GM21528 (cell line): ENCODE measurements at regions not wholly inside any gene's neighbourhood (a gene's known extent, or its start where the extent isn't known, plus 50 kb on each side); places are given as distances from the start of the nearest gene placed in this dataset.

Source experiments
- ATAC-seq: cut with Tn5 transposase; IDR thresholded peaks from one replicate; pipeline ENCODE4 v1.9.1; 2021; ENCODE audit warnings: mild to moderate bottlenecking, moderate library complexity; ENCODE audit not compliant: unreplicated experiment, low FRiP score

- no peak for ATAC-seq
Measured at GRCh38 chr10:113319479-113319878, 233.4 kb upstream of the HABP2 start.

DNA sequence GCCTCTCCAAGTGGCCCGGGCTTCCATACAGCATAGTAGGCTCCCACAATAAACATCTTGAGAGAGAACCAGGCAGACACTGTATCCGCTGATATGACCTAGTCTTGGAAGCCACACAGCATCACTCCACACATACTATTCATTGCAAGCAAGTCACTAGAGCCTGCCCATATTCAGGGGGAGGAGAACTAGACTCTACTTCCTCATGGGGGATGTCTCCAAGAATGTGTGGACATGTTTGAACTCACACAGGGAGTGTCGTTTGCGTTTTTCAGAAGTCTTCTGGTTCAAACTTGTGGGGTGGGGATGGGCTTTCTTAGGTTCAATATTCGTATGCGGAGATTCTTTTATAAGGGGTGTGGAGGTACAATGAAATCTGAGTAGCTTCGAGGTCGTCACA lies 232.6 kb upstream of the HABP2 start:
- ATAC-seq = no peak

DNA sequence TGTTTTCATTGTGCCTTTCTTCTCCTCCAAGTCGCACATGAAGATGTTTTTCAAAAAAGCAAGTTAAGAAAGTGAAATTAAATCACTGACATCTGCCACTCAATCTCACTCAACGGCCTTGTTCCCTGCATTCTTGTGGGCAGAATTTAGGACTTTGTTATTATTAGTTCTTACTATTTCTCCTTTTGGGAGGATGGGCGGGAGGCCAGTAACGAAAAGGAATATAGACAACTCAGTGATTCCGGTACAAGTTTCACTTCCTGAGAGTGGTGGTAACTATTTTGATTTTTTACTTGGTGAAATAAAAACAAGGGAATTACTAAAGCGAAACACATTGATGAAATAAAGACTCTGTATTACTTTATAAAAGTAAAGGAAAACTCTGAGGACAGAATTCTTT lies 231.9 kb upstream of the HABP2 start:
- no peak for ATAC-seq

DNA sequence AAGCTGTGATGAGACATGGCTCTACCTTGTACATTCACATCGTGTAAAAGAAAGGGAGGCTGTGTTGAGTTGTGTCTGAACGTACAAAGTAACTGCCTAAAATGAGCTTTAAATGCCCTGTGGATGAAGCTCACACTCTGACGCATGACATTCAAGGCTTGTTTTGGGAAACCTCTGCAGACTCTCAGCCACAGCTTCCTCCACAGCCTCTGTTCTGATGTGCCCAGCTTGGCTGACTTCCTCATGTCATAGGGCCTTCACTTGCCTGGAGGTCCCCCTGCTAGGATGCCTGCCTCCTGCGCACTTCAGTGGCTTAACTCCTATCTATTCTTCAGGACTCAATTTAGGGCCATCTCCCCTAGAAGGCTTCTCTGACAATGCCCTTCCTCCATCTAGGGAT lies 230.0 kb upstream of the HABP2 start:
- no peak for ATAC-seq

DNA sequence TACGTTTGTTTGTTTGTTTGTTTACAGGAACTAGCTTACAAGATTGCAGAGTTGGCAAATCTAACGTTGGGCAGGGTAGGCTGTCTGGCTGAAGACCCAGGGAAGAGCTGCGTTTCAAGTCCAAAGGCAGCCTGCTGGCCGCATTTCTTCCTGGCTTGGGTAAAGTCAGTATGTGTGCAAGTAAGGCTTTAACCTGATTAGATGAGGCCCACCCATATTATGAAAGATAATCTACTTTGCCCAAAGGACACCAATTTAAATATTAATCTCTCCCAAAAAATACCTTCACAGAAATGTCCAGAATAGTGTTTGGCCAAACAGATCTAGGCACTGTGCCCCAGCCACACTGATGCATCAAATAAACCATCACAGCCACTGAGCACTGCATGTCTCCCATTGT lies 228.9 kb upstream of the HABP2 start:
- no peak for ATAC-seq

DNA sequence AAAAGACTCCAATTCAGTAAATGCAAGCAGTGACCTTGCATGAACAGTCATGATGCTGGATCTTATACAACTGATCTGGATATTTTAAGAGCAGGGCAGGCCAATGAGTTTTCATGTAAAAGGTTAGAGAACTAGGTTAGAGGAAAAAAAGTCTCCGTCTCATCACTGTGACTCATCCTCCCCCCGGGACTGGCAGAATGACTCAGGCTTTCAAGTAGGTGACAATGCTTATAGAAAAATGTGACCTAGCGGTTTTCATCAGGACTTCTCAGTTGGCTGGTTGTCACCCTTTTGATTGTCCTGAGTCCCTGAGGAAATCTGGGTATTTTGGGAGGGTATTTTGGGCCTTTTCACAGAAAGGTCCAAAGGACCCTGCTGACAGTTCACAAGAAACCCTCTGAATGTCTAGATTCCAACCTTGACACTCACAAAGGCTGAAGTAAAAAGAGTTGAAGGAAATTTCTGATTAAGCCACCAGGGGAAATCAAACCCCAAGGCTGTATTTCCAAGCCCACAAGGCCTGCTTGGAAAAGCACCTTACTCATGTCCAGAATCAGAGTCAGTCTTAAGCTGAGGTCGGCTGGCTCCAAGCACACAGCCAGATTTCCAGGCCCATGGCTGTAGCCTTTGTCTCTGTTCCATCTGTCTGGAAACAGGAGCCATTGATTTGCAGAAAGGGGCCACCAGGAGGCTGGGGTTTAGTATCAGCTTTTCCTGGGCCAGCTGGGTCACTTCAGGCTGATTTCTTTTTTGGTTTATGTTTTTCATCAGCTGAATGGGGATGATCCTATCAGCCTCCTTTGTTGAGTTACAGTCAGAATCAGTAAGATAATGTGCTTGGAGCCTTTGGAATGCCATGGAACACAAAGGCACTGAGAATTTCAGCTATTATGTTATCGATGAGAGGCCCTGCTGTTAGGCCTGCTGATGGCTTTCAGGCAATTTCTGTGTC lies 226.4 kb upstream of the HABP2 start:
- ATAC-seq = peak; percentile 78

DNA sequence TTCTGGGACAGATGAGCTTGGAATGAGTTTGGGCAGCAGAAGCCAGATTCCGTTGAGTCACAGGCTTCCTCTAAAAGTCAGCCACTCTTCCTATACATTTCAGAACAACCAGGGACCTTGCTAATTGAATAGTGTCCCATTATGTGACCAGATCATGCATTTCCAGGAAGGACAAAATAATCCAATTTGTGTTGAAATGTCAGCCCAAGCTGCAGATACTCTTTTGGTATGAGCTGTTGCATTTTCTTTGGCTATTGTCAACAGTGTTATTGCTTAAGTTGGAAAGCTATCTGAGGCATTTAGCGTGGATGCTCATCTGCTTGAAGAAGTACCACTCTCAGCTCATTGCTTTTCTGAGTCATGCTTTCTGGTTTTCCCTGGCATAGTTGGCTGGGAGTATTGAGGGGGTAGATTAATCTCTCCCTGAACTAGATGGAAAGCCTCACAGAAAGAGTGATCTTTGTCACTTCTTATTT lies 223.7 kb upstream of the HABP2 start:
- ATAC-seq = no peak

- no peak for ATAC-seq
Measured at GRCh38 chr10:113331961-113332360, 220.9 kb upstream of the HABP2 start.

- no peak for ATAC-seq
Measured at GRCh38 chr10:113333313-113333712, 219.5 kb upstream of the HABP2 start.

GRCh38 chr10:113335592-113335991 lies 217.3 kb upstream of the HABP2 start:
- no peak for ATAC-seq

GRCh38 chr10:113336549-113337130 lies 216.2 kb upstream of the HABP2 start:
- no peak for ATAC-seq

- ATAC-seq = no peak
Measured at GRCh38 chr10:113337142-113337541, 215.7 kb upstream of the HABP2 start.

GRCh38 chr10:113339121-113339520 lies 213.7 kb upstream of the HABP2 start:
- no peak for ATAC-seq

- no peak for ATAC-seq
Measured at GRCh38 chr10:113340282-113340681, 212.6 kb upstream of the HABP2 start.

DNA sequence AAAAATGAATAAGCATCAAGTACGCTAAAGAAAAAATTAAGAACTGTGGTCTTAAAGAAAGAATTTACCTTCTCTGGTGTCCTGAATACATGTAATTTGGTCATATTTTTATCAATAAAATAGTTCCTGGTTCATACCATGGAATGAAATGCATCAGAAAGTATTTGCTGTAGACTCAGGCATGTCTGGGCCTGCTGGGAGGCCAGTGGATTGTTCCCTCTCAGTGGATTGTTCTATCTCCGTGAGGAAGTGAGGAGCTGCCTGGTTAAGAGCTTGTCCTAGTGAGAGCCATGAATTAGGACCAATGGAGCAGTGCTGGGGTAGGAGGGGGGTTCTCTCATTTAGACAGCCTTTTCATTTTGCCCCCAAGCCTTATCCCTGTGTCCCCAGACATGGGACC lies 211.7 kb upstream of the HABP2 start:
- ATAC-seq = no peak

DNA sequence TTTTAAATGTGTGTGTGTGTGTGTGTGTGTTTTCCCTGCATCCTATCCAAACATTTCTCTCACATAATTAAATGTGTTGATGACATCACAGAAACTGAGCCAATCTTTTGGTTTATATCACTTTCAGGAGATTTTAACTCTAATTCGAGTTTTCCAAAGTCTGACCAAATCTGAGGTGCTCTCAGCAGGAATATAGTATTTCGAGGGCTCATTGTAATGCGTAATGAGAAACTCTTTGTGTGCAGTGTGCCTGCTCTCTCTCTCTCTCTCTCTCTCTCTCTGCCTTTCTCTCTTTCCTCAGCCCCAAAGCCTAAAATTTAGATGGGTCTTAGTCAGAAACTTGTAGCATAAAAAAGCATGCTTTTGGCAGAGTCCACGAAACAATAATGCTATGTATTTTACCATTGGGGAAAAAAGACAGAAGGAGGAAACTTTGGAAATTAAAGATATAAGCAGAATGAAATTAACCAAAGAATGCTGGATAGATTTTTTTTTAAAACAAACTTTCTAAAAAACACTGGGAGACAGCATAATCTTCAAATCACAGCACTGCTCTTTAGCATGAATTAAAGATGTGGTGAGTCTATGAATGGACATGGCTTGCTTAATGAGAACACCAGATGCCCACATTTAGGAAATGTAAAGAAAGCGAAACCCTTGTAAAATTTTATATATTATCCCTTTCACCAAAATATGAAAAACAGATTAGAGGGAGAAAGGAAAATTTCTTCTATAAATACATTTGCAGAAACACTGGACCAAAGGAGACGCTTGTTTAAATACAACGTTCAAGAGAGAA lies 206.8 kb upstream of the HABP2 start:
- ATAC-seq = no peak

DNA sequence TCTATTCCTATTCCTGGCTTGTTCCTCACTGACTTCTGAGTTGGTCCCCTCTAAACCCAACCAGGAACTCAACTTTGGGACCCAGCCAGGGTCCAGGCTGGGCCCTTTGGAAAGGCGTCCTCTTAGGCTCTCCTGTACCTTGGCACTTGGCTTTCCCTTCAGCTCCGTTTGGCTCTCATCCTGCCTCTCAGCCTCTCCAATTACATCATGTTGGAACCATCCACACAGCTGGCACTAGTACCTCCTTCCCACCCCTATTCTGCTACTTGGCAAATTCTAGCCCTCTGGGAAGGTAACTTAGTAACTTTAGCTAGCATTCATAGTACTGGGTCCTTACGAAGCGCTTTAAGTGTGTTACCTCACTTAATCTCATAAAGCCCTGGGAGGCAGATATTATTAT lies 205.3 kb upstream of the HABP2 start:
- no peak for ATAC-seq

DNA sequence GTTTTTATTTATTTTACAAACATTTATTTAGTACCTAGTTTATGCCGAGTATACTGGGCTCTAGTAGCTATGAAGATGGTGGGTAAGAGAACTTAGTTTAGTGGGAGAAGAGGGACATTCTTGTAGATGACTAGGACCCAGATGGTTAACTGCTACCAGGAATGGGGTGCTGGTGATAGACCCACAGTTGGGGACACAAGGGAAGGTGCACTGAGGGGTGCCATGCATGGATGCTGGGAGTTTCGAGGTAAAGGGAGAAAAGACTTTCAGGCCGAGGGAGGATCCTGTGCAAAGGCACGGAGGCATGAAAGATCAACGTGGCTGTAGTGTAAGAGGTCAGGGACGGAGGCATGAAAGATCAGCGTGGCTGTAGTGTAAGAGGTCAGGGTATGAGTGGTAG lies 204.2 kb upstream of the HABP2 start:
- no peak for ATAC-seq

- ATAC-seq = no peak
Measured at GRCh38 chr10:113350311-113351040, 202.4 kb upstream of the HABP2 start.

- no peak for ATAC-seq
Measured at GRCh38 chr10:113354711-113355110, 198.1 kb upstream of the HABP2 start.
